Right lobe of liver (tissue), 4 donors: ENCODE measurements at regions not wholly inside any gene's neighbourhood (a gene's known extent, or its start where the extent isn't known, plus 50 kb on each side); places are given as distances from the start of the nearest gene placed in this dataset.

Experiments
- POLR2A ChIP-seq: fragments of 450-650 bp; IDR thresholded peaks from one replicate; pipeline ENCODE4 v1.6.1; 2017; ENCODE audit warnings: antibody characterized with exemption, mild to moderate bottlenecking
- TF ChIP-seq, protein P1 (sequence below), 4 donors: fragments of 200-600 bp in 3 of 4; fragments of 450-650 bp in 1 of 4; IDR thresholded peaks; one replicate each; pipeline versions ENCODE4 v1.5.1 to v1.8.0; 2016 to 2022; ENCODE audit warnings: antibody characterized with exemption in 4 of 4, mild to moderate bottlenecking in 2 of 4
- donor health status: DM: no; HTN: no; CAD: no.
- donor health status: DM: no; HTN: no; CAD: no.
- donor health status: DM: no; HTN: yes; CAD: no.

DNA sequence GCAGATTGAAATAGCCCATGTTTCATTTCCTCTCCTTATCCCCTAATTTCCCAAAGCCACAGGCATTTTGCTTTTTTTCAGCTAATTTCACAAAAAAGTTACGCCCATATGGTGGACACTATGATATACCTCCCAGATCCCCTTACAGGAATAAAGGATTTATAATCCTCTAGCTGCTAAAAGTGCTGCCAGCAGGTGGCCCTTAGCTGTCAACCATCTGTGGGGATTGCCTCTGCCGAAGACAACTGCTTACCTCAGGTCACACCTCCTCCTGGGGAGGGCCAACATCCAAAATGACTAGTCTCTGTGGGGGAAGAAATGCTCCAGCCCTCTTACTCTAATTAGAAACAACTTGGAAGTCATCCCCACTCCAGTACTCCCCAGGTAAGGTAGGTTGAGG, 61.0 kb upstream of the EPB41L3 start:
- TF ChIP-seq, protein P1, sequence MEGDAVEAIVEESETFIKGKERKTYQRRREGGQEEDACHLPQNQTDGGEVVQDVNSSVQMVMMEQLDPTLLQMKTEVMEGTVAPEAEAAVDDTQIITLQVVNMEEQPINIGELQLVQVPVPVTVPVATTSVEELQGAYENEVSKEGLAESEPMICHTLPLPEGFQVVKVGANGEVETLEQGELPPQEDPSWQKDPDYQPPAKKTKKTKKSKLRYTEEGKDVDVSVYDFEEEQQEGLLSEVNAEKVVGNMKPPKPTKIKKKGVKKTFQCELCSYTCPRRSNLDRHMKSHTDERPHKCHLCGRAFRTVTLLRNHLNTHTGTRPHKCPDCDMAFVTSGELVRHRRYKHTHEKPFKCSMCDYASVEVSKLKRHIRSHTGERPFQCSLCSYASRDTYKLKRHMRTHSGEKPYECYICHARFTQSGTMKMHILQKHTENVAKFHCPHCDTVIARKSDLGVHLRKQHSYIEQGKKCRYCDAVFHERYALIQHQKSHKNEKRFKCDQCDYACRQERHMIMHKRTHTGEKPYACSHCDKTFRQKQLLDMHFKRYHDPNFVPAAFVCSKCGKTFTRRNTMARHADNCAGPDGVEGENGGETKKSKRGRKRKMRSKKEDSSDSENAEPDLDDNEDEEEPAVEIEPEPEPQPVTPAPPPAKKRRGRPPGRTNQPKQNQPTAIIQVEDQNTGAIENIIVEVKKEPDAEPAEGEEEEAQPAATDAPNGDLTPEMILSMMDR (IDR thresholded peaks at IDR 0.05): no peak
- no peak for TF ChIP-seq POLR2A
